GM19324 (cell line): ENCODE measurements at regions not wholly inside any gene's neighbourhood (a gene's known extent, or its start where the extent isn't known, plus 50 kb on each side); places are given as distances from the start of the nearest gene placed in this dataset.

Experiments used
- ATAC-seq: cut with Tn5 transposase; IDR thresholded peaks from one replicate; pipeline ENCODE4 v1.9.1; 2021; ENCODE audit warnings: mild to moderate bottlenecking, moderate library complexity; ENCODE audit not compliant: unreplicated experiment, low FRiP score

DNA sequence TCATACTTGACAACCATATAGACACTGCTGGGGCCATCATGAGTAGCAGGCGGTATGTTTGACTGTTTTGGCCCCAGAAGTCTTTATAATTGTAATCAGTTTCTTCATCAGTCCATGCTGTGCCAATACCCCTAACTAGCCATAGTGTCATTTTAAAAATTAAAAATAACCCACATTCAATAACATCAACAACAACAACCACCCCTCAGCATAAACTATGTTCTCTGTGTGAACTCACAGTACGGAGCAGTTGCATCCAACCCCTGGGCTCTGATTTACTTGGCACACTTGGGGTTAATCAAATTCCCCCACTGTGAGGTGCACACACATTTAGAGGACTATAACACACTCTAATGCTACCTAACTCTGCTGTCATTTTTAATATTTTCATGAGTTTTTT lies 553.7 kb downstream of the USP25 start:
- ATAC-seq = no peak

DNA sequence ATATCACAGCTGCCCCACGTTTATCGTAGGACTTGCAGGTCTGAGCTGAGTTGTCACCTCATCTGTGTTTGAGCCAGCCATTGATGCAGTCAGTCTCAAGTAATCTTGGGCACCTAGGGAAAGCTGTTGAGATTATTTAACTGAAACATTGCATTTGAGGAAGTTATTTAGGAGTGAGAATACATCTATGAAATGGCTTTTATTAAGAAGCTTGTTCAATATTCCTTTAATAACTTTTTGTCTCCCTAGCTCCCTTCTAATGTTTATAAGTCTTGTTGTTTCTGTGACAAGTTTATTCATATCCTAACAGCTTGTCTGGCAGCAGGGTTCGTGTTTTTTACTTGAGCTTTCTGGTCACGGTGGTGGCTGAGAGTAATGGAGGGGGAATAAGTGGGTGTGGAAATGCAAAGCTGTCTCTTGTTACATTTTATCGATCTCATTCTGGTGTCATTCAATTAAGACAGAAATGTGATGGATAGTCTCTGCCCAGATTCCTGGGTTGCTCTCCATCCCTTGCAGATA lies 555.9 kb downstream of the USP25 start:
- no peak for ATAC-seq

DNA sequence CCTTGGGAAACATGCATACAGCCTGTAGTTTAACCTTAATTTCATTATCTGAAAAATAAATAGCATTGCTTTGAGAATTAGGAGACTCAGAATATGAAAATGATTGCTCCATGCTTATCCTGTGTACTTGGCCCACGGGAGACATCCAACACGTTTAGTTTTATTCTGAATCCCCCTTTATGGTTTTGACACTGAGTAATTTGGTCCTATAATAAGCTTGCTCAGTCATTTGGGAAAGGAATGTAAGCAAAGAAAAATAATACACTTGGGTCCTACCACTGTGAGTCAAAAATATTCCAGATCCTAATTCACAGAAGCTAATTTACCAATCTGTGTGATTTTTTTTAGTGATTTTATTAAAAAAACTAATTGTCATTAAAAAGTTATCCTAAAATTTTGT lies 557.3 kb downstream of the USP25 start:
- ATAC-seq = no peak

DNA sequence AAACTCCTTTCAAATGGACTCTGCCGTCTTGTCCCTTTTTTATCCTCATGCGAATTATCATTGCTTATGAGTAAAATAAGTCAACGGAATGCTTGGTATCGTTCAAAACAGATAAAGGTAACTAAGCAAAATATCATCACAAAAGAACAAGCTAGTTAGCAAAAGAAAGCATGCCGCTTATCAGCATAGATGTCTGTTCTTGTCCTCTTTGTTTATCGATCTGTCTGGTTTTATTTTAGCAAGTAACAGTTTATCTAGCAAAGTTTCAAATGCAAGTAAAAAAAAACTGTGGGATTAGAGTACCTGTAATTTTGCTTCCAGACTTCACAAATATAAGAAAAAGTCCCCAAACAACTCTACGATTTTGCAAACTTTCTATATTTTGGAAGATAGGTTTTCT lies 561.5 kb downstream of the USP25 start:
- no peak for ATAC-seq

DNA sequence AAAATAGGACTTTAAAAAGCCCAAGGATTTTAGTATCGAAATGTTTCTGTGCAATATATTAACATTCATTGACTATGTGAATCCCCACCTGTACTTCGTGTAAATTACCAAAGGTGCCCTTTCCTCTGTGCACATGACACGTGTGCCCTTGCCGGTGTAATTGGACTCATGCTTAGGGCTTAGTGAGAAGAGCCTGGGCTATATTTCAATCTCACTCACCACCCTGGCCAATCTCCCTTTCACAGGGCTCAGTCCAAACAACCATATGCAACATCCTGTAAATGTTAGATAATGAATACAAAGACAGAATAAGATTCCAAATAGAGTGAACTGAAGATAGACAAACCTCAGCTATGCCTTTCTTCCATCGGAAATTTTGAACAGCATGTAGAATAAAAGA lies 564.3 kb downstream of the USP25 start:
- no peak for ATAC-seq

DNA sequence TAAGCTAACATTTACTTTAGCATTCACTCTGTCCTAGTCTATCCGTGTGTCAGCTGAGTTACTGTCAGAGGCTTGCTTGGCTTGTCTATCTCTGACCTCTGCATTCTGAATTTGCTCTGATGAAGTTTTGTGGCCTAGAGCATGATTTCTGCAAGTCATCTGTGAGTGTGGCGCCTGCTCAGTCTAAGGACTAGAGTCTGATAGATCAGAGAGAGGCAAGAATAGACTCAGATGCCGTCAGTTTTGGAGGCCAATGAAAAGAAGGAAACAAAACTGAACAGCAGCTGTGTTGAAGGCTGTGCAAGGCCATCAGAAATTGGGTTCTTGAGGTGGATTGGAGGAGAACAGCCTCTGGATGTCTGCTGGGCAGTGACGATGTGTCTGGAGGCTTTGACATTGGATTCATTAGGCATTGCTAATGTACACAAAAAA lies 573.1 kb downstream of the USP25 start:
- no peak for ATAC-seq

DNA sequence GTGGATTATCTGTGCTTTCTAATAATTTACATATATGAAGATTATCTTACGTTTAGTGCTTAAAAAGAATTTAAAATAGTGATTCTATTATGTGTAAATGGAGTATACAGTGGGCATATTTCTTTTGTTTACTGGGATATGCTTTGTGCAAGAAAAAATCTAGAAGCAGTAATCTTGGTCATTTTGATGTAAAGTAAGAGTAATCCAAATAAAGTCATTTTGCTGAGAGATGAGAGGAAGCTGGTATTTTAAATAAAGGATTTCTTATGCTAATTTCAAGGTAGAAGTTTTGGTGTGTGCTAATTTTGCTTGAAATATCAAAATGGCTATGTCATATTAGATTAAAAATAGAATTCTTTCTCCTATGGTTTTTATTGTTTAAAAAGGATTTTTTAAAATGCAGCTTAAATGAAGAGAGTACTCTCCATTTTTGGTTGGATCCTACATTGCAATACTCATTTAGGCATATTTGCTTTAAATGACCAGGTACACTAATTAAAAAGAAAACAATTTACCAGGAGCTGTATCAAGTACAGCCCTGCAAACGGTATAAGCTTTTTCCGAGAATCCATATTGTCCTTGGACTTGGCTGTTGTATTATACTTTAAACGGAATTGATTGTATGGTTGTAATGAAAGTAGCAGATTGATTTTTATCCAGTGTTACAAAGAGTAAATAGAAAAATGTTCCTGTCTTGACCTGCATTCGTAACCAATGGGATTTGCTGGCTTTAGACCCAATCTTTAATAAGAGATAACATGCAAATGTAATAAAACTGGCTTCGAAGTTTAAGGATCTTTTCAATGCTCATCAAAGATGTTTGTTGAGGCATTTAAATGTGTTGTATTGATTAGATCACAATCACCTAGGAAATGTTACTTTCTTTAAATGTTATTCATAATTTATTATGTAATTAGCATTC lies 574.7 kb downstream of the USP25 start:
- ATAC-seq = no peak

DNA sequence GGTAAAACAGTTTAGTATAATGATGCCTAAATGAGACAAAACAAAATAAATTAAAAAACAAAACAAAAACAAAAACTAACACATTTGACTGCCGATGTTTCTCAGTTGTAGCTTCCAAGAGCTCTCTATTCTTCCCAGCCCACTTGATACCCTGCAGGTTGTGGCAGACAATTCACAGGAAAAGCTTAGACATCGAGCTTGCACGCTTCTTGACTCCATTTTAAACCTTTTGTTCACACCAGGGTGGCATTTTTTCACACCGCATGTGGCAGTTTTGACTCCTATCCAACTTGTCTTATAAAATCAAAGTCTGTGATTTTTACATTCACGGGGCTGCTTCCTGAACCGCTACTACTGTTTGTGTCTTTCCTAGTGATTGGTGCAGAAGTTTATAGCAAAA lies 575.9 kb downstream of the USP25 start:
- no peak for ATAC-seq

DNA sequence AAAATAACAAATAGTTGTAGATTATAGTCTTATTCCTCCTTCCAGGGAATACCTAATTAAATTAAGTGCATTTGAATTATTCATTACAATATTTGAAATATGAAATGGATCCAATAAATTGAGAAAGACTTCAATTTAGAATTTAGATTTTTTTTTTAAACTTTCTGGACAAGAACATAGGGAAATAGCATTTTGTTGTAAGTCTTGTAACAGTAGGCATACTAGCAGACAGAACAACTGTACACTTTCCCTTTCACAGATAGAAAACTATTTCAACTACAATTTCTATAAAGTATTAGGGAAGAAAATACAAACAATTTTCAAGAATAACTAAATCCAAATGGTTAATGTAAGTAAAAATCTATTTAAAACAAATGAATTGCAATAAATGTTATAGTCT lies 577.5 kb downstream of the USP25 start:
- ATAC-seq = no peak

DNA sequence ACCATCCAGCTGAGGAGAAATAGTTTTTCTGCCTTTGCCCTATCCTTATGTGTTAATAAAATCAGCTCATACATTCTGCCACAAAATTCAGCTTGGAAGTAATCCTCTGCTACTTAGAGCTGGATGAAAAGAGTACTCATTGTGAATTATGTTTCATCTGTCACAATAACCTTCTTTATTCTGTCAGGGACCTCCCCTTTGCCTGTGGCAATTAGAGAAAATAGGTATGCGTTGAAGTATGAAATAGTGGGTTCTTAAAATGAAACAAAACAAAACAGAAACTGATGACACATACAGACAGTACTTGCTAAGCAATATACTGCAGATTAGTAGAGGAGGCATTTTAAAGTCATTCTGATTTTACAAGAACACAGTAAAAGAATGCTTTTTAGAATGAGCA lies 578.5 kb downstream of the USP25 start:
- ATAC-seq = no peak

DNA sequence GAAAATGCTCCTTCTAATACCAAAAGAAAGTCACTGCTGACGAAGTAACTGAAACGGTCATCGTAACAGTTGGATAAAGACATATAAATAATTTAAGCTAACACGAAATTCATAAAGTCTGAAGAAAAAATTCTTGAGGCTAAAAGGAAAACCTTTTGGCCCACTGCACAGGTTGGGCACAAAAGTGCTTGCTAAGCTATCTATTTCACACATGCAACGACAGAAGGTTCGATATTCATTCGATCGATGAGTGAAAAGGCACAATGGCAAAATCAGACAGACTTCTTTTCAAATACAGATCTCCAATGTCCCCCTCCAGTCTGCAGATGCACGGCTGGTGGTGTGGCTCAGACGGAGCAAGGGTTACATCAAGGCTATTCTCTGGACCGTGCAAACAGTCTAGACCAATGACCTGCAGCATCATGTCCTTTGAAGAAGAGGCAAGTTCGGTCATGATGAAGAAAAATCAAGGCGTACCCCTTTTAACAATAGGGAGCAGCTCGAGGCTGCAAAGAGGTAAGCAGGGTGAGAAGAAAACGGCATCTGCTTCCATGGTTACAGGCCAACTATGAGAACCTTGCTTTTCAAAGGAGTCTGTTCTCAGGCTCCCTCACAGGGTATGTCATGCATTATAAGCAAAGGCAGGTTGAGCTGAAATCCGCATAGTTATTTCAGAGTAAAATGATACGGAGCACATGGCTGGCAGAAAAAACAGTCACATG lies 579.6 kb downstream of the USP25 start:
- ATAC-seq = no peak

DNA sequence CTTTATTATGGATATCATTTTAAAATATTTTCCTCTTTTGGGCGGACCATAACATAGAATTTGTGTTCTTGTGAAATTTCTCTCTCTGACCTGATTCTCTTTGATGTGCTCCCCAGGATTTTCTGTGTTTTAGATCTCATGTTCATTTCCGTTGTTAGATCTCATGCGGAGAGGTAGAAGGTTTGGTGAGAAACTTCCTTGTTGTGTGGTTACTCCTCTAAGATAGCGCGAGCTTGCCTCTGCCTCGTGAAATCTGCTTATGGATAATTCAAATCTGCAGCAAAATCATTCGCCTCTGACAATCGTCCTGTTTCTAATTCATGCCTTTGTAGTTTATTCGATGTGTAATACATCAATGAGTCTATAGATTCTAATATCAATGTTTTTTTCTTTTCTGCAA lies 580.4 kb downstream of the USP25 start:
- no peak for ATAC-seq

DNA sequence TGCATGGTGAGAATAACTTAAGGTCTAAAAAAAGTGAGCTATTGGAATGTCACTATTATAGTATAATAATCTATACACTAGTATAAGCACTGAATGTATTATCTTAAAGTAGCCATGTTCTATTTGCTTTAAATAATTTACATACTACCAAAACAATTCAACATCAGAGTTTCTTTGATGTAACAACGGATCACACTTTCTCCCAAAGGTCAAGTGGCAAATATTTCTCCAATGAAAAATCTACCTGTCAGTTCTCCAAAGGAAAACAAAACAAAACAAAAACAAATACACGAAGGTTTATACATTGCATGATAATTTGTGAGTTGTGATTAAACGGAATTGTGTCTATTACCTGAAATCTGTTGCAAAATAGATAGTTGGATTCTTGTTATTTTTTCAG lies 581.4 kb downstream of the USP25 start:
- no peak for ATAC-seq

DNA sequence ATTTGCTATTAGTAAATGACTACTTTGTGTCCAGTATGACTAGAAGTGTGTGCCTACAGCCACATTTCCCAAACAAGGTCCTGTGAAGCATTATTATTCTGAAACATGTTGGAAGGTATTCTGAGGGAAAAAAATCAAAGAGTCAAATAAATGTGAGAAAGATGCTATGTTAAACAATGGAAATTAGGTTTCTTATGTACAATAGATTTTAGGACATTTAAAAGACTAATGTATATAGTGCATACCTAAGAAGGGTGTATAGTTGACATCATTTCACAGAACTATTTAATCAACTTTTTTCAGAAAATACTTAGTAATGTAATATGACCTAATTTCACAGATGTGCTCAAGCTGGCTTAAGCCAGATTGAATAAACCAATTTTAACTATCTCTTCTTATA lies 582.5 kb downstream of the USP25 start:
- no peak for ATAC-seq

DNA sequence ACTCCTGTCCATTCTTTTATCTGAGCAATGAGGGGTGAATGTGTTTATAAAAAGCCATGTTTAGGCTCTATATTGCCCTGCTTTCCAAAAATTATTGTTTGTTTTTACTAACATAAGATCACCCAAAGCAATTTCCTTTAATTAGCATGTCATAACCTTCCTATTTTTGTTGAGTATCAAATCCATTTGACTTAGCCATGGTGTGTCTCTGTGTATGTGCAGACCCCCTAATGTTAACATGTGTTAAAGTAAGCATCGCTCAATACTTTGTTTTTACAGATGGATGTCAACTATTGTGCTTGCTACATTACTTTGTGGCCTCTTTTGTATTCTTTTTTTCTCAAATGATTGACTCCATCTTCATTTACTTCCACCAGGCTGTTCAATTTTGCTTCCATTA lies 585.4 kb downstream of the USP25 start:
- ATAC-seq = no peak

DNA sequence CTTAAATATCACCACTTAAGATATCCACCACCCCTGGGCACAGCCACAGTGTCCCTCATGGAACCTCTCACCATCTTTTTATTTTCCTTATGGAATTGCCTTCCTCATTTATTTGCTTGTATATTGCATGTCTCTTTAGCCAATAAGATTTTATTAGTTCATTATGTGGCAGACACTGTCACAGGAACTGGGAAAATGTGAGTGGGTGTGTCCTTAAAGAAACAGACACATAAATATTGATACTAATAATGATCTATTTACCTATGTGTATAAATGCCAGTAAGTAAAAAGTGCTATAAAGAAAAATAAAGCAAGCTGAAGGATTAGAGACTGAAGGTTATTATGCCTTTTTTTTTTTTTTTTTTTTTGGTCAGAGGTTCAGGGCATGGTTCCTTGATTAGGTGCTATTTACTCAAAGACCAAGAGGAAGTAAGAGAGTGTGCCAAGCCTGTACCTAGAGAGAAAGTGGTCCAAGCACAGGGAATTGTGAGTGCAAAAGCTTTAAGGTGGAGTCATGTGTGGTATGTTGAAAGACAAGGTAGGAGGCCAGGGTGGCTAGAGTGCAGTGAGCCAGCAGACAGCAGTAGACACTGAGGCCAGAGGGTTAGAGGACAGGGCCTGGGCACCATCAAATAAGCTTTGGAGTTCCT lies 589.0 kb downstream of the USP25 start:
- no peak for ATAC-seq

DNA sequence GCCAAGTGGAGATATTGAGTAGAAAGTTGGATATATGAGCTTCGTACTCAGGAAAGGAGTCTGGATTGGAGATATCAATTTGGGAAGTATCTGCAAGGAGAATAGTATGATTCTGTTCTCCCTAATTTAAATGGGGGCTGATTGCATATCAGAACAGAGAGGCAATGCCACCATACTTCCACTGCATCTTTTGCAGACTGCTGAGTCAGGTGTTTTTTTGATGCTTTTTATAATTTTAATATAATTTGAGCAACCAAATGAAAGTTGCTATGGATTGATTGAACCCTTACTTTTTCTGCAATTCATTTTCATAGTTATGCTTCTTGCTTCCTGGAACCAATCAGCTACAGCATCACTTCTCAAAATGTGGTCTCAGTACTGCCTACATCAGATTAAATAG lies 590.3 kb downstream of the USP25 start:
- ATAC-seq = no peak

DNA sequence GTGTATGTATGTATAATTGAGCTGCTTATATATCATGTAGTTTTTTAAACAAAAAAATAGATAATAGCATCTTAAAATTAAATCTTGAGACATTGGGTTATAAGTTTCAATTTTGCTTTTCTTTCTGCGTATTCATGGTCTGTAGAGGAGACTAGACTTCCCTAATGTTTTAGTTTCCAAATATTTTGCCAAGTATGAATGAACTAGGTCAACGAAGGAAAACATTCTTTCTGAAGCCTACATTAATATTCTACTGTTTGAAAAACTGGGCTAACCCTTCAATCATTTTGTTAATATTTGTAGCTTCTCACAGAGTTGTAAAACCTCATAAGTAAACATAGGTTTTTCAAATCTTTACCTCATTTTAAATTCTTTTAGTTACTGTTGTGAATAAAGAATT lies 592.7 kb downstream of the USP25 start:
- no peak for ATAC-seq

DNA sequence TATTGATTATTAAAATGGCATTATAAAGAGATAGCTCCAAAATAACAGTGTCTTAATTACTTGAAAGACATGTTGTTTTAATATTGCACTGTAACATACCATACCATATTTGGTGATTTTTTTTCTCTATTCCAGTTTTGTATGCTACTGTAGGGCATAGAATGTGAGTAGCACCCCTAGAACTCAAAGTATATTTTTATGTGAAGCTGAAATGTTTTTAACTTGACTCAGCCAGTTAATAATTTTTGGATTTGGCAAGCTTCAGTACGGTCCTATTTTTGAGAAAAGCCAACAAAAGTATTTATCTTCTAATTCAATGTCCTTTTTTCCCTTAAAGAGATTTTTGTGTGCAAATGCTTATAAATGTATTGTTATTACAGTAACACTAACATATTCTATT lies 593.8 kb downstream of the USP25 start:
- ATAC-seq = no peak

DNA sequence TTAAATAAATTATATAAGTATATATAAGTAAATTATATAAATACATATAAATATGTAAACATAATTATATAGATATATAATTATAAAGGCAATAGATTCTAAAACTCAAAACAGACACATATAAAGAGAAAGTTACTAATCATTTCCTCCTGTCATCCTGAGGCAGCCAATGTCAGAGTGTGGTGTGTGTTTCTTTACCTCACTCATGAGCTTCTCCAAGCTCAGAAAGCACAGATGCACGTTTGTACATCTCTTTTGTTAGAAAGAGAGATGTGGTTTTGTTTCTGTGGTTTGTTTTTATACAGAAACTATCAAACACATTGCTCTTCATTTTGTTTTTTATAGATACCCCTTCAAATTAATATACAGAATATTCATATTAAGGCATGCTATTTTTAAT lies 594.8 kb downstream of the USP25 start:
- no peak for ATAC-seq
